HG03103 (cell line): ENCODE measurements at regions not wholly inside any gene's neighbourhood (a gene's known extent, or its start where the extent isn't known, plus 50 kb on each side); places are given as distances from the start of the nearest gene placed in this dataset.
"Not testable (repeated sequence)": the region's sequence is repeated elsewhere in the genome, so short reads cannot be mapped to it uniquely, and the experiment has no call there.

Source experiments
- ATAC-seq: cut with Tn5 transposase; IDR thresholded peaks from one replicate; pipeline ENCODE4 v1.9.1; 2021; ENCODE audit warnings: low read depth; ENCODE audit not compliant: unreplicated experiment

DNA sequence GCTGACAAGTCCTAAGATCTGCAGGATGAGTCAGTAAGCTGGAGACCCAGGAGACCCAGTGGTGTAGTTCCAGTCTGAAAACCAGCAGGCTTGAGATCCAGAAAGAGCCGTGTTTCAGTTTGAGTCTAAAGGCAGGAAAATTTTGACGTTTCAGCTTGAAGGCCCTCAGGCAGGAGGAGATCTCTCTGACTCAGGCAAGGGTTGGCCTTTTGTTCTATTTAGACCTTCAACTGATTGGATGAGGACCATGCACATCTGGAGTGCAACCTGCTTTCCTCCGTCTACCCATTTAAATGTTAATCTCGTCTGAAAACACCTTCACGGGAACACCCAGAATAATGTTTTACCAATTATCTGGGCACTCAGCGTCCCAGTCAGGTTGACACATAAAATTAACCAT is 69.5 kb downstream of the NPIPA7 start:
- ATAC-seq, result not testable (repeated sequence)

DNA sequence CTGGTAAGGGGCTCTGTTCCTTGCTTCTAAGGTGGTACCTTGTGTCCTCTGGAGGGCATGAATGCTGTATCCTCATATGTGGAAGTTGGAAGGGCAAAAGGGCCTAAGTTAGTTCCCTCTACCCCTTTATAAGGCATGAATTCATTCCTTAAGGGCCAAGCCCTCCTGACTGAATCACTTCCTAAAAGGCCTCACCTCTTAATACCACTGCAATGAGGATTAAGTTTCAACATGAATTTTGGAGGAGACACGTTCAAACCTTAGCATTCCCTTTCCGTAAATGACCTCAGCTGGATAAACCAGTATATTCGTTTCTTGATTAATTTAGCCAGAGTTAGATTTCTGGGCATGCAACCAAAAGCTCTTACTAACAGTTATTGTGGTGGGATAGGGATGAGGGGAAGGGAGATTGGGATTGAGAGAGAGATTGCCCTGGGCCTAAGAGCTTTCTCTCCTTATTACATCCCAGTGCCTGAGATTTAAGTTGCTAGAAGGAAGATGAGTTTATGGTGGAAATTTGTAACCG is 70.8 kb downstream of the NPIPA7 start:
- not testable (repeated sequence) for ATAC-seq

DNA sequence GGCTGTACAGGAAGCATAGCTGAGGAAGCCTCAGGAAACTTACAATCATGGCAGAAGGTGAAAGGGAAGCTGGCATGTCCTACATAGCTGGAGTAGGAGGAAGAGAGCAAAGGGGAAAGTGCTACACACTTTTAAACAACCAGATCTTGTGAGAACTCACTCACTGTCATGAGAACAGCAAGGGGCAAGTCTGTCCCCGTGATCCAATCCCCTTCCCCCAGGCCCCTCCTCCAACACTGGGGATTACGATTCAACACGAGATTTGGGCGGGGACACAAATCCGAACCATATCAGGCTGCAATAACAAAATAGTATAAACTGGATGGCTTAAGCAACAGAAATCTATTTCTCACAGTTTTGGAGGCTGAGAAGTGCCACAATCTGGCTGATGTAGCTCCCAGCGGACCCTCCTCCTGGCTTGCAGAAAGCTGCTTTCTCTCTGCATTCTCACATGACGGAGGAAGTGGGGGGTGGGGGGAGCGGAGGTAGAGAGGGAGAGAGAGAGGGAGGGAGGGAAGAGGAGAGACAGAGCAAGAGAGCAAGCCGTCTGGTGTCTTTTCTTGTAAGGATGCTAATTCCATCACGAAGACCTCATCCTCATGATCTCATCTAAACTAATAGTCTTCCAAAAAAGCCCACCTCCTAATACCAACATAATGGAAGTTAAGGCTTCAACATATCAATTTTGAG is 72.9 kb downstream of the NPIPA7 start:
- ATAC-seq, result not testable (repeated sequence)

DNA sequence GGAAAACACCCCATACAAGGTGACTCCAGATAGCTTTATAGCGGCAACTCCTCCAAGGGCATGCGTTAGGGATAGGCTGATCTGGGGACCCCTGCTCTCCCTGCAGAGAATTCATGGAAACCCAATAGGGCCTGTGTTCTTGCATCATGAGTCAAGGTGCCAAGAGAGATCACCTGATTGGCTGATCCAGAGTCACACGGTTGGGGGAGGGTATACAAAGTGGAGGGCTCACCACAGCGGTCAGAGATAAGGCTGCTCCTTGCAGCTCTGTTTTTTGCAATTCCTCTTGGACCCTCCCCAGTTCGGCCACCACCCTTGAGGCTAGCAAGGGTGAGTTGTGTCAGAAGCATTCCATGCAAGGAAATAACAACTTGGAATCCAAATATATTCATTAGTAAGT is 79.6 kb downstream of the NPIPA7 start:
- not testable (repeated sequence) for ATAC-seq

DNA sequence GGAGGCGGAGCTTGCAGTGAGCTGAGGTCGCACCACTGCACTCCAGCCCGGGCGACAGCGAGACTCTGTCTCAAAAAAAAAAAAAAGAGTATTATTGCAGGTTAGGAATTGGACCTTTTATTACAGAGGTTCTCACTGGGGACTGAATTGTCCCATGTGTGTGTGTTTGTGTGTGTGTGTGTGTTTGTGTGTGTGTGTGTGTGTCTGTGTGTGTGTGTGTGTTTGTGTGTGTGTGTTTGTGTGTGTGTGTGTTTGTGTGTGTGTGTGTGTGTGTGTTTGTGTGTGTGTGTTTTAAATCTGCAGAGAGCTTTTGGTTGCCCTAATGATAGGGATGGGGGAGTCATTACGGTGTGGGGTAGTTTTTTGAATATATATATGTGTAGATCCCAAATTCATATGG is 84.9 kb downstream of the NPIPA7 start:
- ATAC-seq, result not testable (repeated sequence)

DNA sequence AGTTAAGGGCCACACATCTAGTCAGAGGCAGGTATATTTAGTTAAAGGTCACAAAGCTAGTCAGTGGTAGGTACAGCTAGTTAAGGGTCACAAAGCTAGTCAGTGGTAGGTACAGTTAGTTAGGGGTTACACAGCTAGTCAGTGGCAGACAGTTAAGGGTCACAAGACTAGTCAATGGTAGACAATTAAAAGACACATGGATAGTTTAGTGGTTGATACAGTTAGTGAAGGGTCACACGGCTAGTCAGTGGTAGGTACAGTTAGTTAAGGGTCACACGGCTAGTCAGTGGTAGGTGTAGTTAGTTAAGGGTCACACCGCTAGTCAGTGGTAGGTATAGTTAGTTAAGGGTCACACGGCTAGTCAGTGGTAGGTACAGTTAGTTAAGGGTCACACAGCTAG is 110.0 kb downstream of the NPIPA7 start:
- not testable (repeated sequence) for ATAC-seq

DNA sequence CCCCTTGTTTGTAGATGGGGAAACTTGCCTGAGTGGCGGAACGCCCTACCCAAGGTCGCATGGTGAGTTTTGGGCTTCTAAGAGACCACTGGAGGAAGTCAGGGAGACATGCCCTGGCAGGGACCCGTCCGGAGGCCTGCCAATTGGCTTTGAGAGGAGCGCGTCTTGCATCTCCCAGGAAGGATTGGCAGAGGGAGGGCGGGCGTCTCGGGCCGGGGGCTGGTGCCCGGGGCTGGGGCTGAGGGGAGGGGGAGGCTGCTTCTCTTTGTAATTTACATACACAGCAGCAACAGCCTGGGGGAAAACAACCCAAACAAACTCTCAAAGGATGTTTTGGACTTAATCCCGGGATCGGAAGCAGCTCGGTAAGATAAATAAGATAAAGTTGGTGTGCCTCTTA is 110.5 kb downstream of the NPIPA7 start:
- ATAC-seq, result not testable (repeated sequence)

DNA sequence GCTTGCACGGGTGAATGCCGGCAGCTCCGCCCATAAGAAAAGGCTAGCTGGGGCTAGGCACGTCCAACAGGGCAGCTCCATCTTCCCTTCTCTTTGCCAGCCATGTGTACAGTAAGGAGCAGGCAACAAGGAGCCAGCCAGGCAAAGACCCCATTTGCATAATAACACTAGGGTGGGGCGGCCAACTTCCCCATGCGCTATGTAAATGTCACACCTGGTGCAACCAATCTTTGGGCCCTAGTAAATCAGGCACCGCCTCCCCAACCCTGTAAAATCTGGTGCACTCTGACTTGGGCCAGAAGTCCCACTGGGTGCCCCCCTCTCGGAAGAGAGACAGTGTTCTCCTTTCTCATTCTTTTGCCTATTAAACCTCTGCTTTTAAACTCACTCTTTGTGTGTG is 115.2 kb downstream of the NPIPA7 start:
- not testable (repeated sequence) for ATAC-seq

DNA sequence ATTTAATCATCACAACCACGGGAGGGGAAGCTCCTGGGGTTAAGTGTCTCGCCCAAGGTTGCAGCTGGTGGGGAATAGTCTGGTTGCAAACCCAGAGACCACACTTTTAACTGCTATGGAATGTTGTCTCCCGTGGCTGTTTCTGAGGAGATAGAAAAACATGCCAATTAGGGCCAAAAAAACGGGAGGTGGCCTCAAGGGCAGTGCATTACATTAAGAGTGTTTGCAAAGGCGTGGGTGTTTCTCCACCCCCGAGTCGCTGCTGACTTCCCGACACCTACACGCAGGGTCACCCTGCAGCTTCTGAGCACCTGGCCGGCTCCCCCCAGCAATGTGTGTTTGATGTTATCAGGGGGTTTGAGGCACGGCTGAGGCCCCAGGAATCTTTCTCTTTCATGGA is 116.1 kb downstream of the NPIPA7 start:
- not testable (repeated sequence) for ATAC-seq

DNA sequence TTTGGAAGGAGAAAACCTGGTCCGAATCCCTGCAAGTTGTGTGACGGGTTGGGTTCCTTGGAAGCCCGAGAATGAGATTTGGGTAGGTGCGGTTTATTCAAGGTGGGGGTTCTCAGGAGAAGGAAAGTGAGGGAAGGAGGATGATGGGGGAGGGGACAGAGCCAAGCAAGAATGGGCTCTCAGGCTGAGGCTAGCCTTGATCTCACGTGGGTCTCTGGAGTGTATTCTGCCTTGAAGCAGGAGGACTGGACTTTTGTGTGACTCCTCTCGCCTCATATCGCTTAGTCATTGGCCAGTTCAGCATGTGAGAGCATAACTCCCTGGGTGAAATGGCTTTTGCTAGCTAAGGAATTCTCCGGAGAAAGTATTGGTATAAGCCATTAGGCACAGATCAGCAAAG is 120.9 kb downstream of the NPIPA7 start:
- not testable (repeated sequence) for ATAC-seq

DNA sequence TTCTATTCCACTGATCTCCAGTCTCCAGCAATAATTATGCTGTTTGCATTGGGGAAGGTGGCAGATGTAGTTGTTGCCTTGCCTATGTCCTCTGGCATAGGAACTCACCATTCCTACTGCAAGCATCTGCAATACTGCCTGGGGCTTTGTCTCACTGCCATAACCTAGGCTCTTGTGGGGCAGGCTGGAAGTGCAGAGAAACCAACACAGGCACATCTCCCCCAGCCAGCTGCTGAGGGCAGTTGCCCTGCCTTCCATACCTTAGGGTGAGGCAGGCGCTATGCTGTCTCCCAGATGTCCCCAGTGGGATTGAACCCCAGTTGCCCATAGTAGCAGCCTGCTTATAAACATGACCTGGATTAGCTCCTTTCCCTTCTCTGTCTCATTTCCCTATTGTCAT is 128.1 kb downstream of the NPIPA7 start:
- ATAC-seq, result not testable (repeated sequence)

DNA sequence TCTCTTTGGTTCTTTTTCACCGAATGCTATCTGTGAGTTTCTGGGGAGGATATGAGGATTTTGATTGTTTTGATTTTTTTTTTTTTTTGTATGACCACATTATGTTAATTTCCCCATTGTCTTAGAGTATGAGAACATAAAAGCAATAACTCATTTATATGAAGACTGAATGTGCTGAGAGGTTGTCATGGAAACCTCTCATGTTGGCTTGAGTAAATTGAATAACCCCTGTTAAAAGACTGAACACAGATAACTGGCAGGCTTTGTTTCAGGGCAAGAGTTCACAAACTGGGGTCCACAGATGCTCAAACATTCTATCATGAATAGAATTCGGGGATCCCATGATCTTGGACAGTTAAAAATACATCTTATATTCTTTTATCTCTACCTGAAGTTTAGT is 129.4 kb downstream of the NPIPA7 start:
- ATAC-seq, result not testable (repeated sequence)

DNA sequence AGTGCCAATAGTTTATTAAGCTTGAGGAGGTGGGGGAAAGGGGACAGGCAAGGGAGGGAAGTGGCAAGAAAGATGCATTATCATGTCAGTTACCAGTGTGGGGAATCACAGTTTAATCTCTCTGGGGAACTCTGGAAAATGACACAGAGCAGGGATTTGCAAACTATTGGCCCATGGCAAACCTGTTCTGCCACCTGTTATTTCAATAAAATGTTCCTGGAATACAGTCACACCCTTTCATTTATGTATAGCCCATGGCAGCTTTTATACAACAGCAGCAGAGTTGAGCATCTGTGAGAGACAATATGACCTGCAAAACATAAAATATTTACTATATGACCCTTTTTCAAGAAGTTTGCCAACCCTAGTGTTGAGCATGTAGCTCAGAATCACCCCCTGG is 140.5 kb downstream of the NPIPA7 start:
- not testable (repeated sequence) for ATAC-seq

DNA sequence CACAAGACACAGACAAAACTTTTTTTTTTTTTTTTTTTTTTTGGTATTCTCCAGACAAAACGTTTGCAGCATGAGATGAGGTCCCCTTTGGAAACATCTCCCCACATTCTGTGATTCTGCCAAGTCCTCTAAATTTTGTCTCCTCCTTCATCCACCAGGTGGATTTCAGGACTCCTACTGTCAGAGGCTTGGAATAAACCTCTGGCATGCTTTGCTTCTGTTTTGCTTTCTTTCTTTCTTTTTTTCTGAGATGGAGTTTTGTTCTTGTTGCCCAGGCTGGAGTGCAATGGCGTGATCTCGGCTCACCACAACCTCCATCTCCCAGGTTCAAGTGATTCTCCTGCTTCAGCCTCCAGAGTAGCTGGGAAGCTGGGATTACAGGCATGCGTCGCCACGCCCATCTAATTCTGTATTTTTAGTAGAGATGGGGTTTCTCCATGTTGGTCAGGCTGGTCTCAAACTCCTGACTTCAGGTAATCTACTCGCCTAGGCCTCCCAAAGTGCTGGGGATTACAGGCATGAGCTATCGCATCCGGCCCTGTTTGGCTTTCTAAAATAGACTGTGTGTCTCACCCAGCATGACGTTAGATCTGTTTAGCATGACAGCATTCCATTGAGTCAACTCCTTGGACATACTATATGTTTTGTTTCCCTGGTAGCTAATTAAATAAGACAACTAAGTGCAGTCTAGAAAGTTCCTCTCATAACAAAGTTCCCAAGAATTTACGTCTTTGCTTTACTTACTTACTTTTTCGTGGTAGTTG is 142.5 kb downstream of the NPIPA7 start:
- not testable (repeated sequence) for ATAC-seq

DNA sequence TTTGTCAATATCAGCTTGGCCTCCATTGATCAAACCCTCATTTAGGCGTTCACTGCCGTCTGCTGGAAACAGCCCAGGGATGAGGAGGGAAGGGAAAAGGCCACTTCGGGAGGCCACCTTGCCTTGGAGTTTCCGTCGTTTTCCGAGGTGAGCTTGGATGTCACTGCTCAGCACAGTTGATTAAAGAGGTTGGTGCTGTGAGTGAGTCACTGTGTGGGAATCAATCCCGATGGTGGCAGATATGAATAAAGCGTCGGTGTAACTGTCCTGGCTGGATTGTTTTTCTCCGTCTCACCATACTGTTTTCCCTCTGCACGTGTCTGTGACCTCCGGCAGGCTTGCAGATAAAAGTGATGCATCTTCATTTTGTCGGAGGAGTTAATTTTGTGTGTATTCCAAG is 148.1 kb downstream of the NPIPA7 start:
- ATAC-seq, result not testable (repeated sequence)

DNA sequence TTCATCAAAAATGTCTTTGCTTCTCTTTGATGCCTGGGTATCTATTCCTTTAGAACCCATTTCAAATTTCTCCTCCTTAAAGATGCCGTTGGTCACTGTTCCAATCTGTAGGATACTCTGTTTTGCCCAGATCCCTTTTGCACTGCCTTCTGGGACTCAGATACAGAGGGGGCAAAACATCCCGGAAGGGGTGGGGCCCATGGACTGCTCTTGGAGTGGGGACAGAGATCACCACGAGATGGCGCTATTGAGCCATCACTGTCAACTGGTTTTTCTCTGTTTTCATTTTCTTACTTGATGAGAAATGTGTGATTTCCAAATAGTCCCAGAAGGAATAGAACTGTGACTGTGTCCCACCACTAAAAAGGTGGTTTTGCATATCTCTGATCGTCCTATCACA is 151.8 kb downstream of the NPIPA7 start:
- ATAC-seq, result not testable (repeated sequence)

DNA sequence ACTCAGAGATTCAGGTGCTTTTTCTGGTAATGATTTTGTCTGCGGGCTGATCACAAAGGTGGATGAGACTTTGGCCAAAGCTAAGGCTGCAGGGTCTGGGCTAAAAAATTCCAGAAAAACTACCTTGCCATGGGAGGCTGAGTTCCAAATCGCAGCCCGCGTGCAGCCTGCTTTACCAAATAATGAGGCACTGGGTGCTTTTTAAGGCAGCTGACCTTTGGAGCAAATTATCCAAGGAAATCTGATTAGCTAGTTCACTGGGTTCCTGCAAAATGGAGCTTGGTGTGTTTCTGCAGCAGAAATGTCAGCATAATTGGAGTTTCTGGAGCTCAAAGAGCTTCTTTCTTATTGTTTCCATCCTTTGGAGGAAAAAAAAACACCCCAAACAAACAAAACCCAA is 156.6 kb downstream of the NPIPA7 start:
- not testable (repeated sequence) for ATAC-seq

DNA sequence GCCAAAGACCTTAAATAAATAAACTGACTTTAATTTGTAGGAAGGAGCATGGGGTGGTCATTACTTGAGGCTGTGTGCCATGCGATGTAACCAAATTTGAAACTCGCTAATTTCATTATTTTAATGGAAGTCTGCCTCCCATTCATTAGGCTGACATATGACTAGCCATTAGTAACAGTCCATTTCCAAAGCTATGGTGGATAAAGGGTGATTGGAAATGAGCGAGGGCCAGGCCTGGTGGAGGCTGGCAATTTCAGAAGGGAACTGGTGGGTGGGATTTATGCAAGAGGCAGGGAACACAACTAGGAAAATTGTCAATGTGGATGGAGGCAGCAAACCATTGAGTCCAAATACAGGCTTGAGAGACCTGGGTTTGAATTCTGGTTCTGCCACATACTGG is 157.2 kb downstream of the NPIPA7 start:
- ATAC-seq, result not testable (repeated sequence)

DNA sequence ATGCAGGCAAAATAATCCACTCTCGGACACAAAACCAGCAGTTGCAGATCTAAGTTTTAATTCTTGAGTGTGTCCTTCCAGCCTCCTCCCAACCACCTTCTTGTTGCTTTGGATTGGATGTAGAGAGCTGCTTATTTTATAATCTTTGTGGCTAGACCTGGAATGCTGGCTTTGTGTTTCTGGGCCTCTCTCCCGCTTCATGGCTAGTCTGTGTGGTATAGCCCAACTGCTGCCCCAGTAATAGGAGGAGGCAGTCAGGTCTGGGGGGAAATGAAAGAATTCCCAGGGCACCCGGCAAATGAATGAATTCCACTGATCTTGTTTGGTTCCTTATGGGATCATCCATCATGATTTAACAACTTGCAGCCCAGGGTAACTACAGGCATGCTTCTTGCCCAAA is 170.8 kb downstream of the NPIPA7 start:
- not testable (repeated sequence) for ATAC-seq

DNA sequence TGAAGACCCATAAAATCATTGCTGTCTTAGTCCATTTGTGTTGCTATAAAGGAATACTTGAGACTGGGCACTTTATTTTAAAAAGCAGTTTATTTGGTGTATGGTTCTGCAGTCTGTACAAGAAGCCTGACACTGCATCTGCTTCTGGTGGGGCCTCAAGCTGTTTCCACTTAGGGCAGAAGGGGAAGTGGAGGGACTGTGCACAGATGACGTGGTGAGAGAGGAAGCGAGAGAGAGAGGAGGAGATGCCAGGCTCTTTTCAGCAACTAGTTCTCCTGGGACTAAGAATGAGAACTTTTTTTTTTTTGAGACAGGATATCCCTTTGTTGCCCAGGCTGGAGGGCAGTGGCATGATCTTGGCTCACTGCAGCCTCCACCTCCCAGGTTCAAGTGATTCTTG is 171.9 kb downstream of the NPIPA7 start:
- not testable (repeated sequence) for ATAC-seq

DNA sequence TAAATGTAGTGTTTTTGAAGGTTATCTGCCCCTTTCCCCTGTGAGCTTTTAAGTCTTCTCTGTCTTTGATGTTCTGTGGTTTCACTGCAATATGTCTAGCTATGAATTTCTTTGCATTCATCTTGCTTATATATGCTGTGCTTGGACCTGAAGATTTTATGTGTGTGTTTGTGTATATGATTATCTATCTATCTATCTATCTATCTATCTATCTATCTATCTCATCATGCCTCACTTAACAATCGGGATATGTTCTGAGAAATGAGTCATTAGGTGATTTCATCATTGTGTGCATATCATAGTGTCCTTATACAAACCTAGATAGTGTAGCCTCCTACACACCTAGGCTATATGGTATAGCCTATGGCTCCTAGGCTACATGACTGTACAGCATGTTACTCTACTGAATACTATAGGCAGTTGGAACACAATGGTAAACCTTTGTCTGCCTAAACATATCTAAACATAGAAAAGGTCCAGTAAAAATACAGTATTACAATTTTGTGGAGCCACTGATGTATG is 173.9 kb downstream of the NPIPA7 start:
- not testable (repeated sequence) for ATAC-seq
